H54 (cell line): ENCODE measurements at regions not wholly inside any gene's neighbourhood (a gene's known extent, or its start where the extent isn't known, plus 50 kb on each side); places are given as distances from the start of the nearest gene placed in this dataset.

Experiments
- DNase-seq: peaks from one replicate; pipeline ENCODE4 v3.0.0; 2011; ENCODE audit warnings: low spot score, mixed read lengths; ENCODE audit not compliant: insufficient read length
- FAIRE-seq: peaks from 3 replicates; lab custom pipeline; 2011; peaks lifted over from hg19 to GRCh38; lab: Jason Lieb, UNC
- POLR2A ChIP-seq: IDR thresholded peaks from 2 replicates; pipeline ENCODE4 v1.6.1; 2011; ENCODE audit warnings: low read depth, mild to moderate bottlenecking, low read length

- no peak for TF ChIP-seq POLR2A
- FAIRE-seq (no peak), DNase-seq (no peak)
Measured at GRCh38 chr13:47119575-47120235, 222.9 kb upstream of the HTR2A start.

- no peak for TF ChIP-seq POLR2A
- no peak for DNase-seq
- FAIRE-seq = no peak
Measured at GRCh38 chr13:47117268-47117667, 220.4 kb upstream of the HTR2A start.

DNA sequence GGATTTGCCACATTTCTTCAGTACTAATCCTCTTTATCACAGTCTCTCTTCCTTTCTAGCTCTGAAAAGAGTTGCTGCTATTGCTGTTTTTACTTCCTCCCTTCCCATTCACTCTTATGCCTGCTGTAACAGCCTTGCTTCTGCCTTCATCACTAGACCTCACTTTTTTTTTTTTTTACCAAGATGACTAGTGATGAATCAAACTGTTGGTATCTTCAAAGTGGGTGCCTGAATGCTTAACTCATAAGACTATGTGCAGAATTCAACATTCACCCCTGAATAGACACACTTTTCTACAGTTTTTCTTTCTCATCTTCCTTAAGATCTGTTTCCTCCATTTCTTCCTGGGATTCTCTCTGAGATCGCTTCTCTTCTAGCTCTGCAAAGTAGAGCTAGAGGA is 217.2 kb upstream of the HTR2A start:
- no peak for FAIRE-seq
- TF ChIP-seq POLR2A = no peak
- no peak for DNase-seq

- DNase-seq (no peak), FAIRE-seq (no peak)
- no peak for TF ChIP-seq POLR2A
Measured at GRCh38 chr13:47112903-47113299, 216.0 kb upstream of the HTR2A start.

- FAIRE-seq (no peak), DNase-seq (no peak)
- no peak for TF ChIP-seq POLR2A
Measured at GRCh38 chr13:47112205-47112902, 215.5 kb upstream of the HTR2A start.

- FAIRE-seq (no peak), DNase-seq (no peak)
- TF ChIP-seq POLR2A = no peak
Measured at GRCh38 chr13:47111499-47111898, 214.6 kb upstream of the HTR2A start.

- TF ChIP-seq POLR2A = no peak
- no peak for DNase-seq
- no peak for FAIRE-seq
Measured at GRCh38 chr13:47110833-47111240, 214.0 kb upstream of the HTR2A start.

GRCh38 chr13:47110141-47110540 is 213.3 kb upstream of the HTR2A start:
- DNase-seq (no peak), FAIRE-seq (no peak)
- TF ChIP-seq POLR2A = no peak

DNA sequence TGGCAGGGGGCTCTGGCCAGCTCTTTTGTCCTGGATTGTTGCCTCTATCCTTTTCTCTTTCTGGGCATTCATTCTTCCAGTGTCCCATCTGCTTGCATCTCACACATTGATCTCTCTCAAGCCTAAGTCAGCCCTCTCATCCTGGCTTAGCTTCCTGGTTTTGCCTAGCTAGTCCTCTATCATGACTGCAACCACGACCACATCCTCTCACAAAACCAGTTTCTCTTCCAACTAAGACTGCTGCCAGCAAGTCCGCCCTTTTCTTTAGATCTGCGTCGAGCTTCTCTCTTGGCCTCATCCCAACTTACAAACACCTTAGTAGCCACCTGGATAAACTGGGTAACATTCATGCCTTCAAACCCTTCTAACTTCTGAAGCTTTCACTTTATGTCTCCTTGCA is 212.2 kb upstream of the HTR2A start:
- FAIRE-seq (no peak), DNase-seq (no peak)
- no peak for TF ChIP-seq POLR2A

DNA sequence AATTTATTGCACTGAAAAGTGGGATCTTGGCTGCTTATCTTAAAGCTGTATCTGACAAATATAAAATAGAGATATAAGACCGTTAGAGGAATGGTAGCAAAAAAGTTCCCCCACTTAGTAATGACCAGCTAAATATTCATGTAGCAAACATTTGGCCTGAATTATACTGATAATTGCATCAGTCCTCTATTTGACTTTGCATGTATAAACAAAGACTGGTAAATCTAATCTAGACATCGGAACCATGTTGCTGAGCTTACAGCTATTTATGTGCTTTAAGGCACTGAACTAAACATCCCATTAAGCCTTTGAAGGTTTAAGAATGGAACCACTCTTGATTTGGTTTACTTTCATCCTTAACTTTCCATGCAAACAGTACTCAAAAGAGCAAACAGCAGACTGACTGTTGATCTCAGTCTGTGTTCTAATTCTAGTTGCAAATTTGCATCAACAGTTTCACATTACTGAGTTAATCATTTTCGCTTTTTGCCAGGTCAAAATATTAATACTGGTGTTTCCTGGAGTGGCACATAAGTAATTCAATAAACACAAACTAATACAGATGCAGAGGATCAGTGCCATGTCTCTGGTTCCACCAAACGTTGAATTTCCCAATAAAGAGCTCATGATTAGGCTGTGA is 203.5 kb upstream of the HTR2A start:
- DNase-seq (no peak), FAIRE-seq (no peak)
- no peak for TF ChIP-seq POLR2A

- DNase-seq (no peak), FAIRE-seq (no peak)
- no peak for TF ChIP-seq POLR2A
Measured at GRCh38 chr13:47094734-47095434, 198.0 kb upstream of the HTR2A start.

DNA sequence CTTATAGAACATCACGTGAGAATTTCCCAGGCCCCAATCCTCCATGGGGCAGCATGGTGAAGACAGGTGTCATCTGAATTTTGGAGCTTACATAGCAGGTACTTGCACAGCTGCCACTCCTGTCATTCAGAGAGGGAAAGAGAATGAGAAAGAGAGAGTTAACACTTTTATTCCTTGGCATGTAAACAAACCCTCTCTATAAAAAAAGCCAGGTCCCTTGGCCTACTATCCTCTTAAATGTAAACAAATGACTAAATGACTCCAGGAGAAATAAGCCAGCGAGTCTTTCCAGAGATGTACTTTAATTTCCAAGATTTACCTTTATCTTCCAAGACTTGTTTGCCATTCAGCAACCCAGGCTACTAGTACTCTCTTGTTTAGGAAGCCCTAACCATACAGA is 195.3 kb upstream of the HTR2A start:
- no peak for TF ChIP-seq POLR2A
- DNase-seq (no peak), FAIRE-seq (no peak)

DNA sequence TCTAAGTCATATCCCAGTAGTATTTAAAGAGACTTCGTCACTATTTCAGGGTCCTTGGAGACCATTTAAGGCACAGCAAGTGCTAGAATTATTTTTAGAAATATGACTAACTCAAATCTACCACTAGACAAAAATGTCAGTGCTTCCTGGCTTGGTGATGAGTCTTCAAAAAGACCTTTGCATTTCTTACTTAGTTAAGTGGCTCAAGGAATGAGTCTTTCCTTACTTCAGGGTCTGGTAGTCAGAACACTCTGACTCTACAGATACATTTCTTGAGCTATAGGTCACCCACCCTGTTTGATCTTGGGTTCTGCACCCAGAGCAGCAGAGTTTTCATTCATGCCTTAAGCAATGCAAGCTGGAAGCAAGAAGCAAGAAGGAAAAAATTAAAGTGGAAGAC is 191.0 kb upstream of the HTR2A start:
- no peak for TF ChIP-seq POLR2A
- FAIRE-seq (no peak), DNase-seq (no peak)

DNA sequence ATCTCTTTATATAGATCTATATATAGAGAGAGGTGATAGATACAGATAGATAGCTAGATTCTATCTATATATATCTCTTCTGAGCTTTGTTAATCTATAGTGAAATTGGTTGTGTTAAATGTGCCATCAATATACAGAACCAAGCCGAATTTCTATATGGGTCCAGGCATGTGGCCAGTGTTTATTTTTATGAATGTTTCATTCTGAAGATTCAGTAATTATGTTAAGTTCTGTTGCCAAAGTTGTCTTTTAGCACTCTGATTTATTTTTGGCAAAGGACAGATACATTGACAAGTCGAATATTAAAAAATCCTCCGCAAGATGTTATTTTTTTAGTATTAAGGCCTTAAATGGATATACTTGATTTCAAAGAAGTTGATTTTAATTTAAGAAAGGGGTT is 190.4 kb upstream of the HTR2A start:
- no peak for TF ChIP-seq POLR2A
- DNase-seq (no peak), FAIRE-seq (no peak)

- TF ChIP-seq POLR2A = no peak
Measured at GRCh38 chr13:47085346-47085745, 188.5 kb upstream of the HTR2A start.

More at GRCh38 chr13:47085346-47085745, 188.5 kb upstream of the HTR2A start:
- DNase-seq (no peak), FAIRE-seq (no peak)
